NT2/D1 (cell line): ENCODE measurements at regions not wholly inside any gene's neighbourhood (a gene's known extent, or its start where the extent isn't known, plus 50 kb on each side); places are given as distances from the start of the nearest gene placed in this dataset.

Experiments used
- DNase-seq: peaks from one replicate; pipeline ENCODE4 v3.0.0-alpha.2; 2011; ENCODE audit warnings: low read depth, low spot score
- H3K27me3 ChIP-seq: 2 replicates; pipeline ENCODE4 v1.6.0; 2011; ENCODE audit warnings: mild to moderate bottlenecking; ENCODE audit not compliant: insufficient read length, insufficient read depth
- H3K36me3 ChIP-seq: 2 replicates; pipeline ENCODE4 v1.6.1; 2011; ENCODE audit warnings: mild to moderate bottlenecking, low read length, mixed read lengths; ENCODE audit not compliant: insufficient read depth, insufficient read length
- H3K4me1 ChIP-seq: 2 replicates; pipeline ENCODE4 v1.5.1; 2011; ENCODE audit not compliant: insufficient read depth, insufficient read length
- H3K4me3 ChIP-seq: 2 replicates; pipeline ENCODE4 v1.5.1; 2011; ENCODE audit warnings: low read depth; ENCODE audit not compliant: insufficient read length
- H3K9ac ChIP-seq: 2 replicates; pipeline ENCODE4 v1.6.0; 2011; ENCODE audit warnings: low read depth; ENCODE audit not compliant: insufficient read length
- H3K9me3 ChIP-seq: 2 replicates; pipeline ENCODE4 v1.5.1; 2011; ENCODE audit warnings: mild to moderate bottlenecking, low read length; ENCODE audit not compliant: insufficient read depth
- SUZ12 ChIP-seq: IDR thresholded peaks from 2 replicates; pipeline ENCODE4 v1.6.1; 2011; ENCODE audit not compliant: insufficient read length, insufficient read depth; ENCODE audit errors: extremely low read depth
- YY1 ChIP-seq: IDR thresholded peaks from 2 replicates; pipeline ENCODE4 v1.6.1; 2011; ENCODE audit not compliant: insufficient read length, insufficient read depth
- ZNF274 ChIP-seq: IDR thresholded peaks from 2 replicates; pipeline ENCODE4 v1.6.1; 2011; ENCODE audit warnings: mild to moderate bottlenecking, low read depth, low read length

- no peaks in the 10 kb centered on the region for H3K4me1 ChIP-seq
- H3K36me3 ChIP-seq: no peaks in the 10 kb centered on the region
- no peaks in the 10 kb centered on the region for H3K9me3 ChIP-seq
- H3K9ac ChIP-seq: no peak overlapping the region
- no peak overlapping the region for H3K4me3 ChIP-seq
- no peak for DNase-seq
- no peak for TF ChIP-seq YY1
- no peak for TF ChIP-seq SUZ12
- no peak for TF ChIP-seq ZNF274
- H3K27me3 ChIP-seq: no peaks in the 10 kb centered on the region
Measured at GRCh38 chr2:48189552-48190228, 124.8 kb upstream of the FOXN2 start.

GRCh38 chr2:48190230-48190629, 124.3 kb upstream of the FOXN2 start:
- TF ChIP-seq YY1: no peak
- TF ChIP-seq SUZ12: no peak
- TF ChIP-seq ZNF274: no peak
- no peaks in the 10 kb centered on the region for H3K4me1 ChIP-seq
- DNase-seq: no peak
- H3K36me3 ChIP-seq: no peaks in the 10 kb centered on the region
- H3K9me3 ChIP-seq: no peaks in the 10 kb centered on the region
- no peaks in the 10 kb centered on the region for H3K27me3 ChIP-seq
- no peak overlapping the region for H3K4me3 ChIP-seq
- no peak overlapping the region for H3K9ac ChIP-seq

DNA sequence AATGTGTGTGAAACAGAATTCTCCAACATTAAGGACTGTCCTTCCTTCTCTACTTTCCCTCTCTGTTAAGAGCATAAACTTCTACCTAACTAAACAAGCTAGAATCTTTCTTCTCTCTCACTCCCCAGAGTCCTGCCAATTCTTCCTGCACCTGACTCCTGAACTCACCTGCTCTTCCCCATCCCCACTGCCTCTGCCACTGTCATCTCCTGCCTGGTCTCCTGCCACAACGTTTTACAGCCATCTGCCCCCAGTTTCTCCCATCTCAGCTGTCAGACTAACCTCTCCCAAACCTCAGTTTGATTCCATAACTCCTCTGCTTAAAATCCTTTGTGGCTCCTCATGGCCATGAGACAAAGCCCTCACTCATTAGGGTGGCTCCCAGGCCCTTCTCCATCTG, 119.8 kb upstream of the FOXN2 start:
- no peaks in the 10 kb centered on the region for H3K36me3 ChIP-seq
- H3K4me1 ChIP-seq: peaks cover 5% of the 10 kb centered on the region
- H3K9me3 ChIP-seq: no peaks in the 10 kb centered on the region
- no peak overlapping the region for H3K4me3 ChIP-seq
- H3K27me3 ChIP-seq: no peaks in the 10 kb centered on the region
- no peak overlapping the region for H3K9ac ChIP-seq
- DNase-seq: no peak
- TF ChIP-seq ZNF274 (no peak), SUZ12 (no peak), YY1 (no peak)

- DNase-seq: no peak
- no peaks in the 10 kb centered on the region for H3K9me3 ChIP-seq
- no peak for TF ChIP-seq ZNF274
- no peak for TF ChIP-seq SUZ12
- no peak for TF ChIP-seq YY1
- H3K27me3 ChIP-seq: no peaks in the 10 kb centered on the region
- H3K36me3 ChIP-seq: no peaks in the 10 kb centered on the region
- no peak overlapping the region for H3K4me3 ChIP-seq
- peaks cover 5% of the 10 kb centered on the region for H3K4me1 ChIP-seq
- no peak overlapping the region for H3K9ac ChIP-seq
Measured at GRCh38 chr2:48195169-48195568, 119.3 kb upstream of the FOXN2 start.

DNA sequence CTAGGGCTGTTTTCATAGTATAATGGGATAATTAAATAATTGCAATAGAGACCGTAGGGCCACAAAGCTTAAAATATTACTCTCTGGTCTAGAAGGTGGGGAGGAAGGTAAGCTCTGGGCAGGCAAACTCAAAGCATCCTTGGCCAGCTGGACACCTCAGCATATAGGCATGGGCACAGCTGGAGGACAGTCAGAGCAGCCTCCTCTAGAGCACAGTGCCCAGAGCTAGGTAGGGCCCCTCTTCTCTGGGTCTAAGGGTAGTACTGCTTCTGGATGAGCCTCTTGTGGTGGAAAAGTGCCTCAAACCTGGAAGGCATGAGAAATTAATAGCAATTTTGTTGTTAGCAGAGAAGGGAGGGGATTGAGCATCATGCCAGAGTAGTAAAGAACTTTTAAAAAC, 116.9 kb upstream of the FOXN2 start:
- DNase-seq: no peak
- Histone ChIP-seq H3K36me3 (no peaks in the 10 kb centered on the region), H3K27me3 (no peaks in the 10 kb centered on the region), H3K9ac (no peak overlapping the region), H3K4me1 (peaks cover 5% of the 10 kb centered on the region), H3K9me3 (no peaks in the 10 kb centered on the region), H3K4me3 (no peak overlapping the region)
- TF ChIP-seq SUZ12: no peak
- no peak for TF ChIP-seq YY1
- TF ChIP-seq ZNF274: no peak

GRCh38 chr2:48198371-48198770, 116.1 kb upstream of the FOXN2 start:
- Histone ChIP-seq H3K4me1 (peaks cover 5% of the 10 kb centered on the region), H3K36me3 (no peaks in the 10 kb centered on the region), H3K27me3 (no peaks in the 10 kb centered on the region), H3K9ac (no peak overlapping the region), H3K9me3 (no peaks in the 10 kb centered on the region), H3K4me3 (no peak overlapping the region)
- TF ChIP-seq SUZ12: no peak
- no peak for TF ChIP-seq ZNF274
- no peak for TF ChIP-seq YY1
- no peak for DNase-seq

DNA sequence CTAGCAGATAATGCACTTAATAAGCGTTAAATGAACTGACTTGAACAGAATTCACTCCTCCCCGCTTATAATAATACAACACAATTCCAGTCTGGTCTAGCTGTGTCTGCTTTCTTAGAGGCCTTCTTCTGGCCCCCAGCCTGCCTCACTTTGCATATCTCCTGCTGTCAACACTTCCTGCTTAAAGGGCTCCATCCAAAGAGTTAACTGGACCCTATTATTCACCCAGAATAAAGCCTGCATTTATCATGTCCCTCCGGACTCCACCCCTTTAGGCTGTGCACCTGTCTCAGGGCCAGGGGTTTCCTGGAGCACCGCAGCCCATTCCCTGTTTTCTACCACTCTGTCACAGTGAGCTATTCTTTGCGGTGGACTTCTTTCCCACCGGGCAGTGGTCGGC, 115.4 kb upstream of the FOXN2 start:
- no peaks in the 10 kb centered on the region for H3K27me3 ChIP-seq
- no peak overlapping the region for H3K9ac ChIP-seq
- H3K9me3 ChIP-seq: no peaks in the 10 kb centered on the region

More for the DNA sequence above, 115.4 kb upstream of the FOXN2 start:
- H3K4me1 ChIP-seq: peaks cover 5% of the 10 kb centered on the region
- DNase-seq: no peak
- TF ChIP-seq YY1 (no peak), ZNF274 (no peak), SUZ12 (no peak)
- H3K4me3 ChIP-seq: no peak overlapping the region
- no peaks in the 10 kb centered on the region for H3K36me3 ChIP-seq
